Activated effector memory CD4-positive, alpha-beta T cell treated with anti-CD3 and anti-CD28 coated beads, Interleukin-2, amount 50 U/mL, for 16 hours (primary cell): ENCODE measurements at regions not wholly inside any gene's neighbourhood (a gene's known extent, or its start where the extent isn't known, plus 50 kb on each side); places are given as distances from the start of the nearest gene placed in this dataset.
"Not testable (repeated sequence)": the region's sequence is repeated elsewhere in the genome, so short reads cannot be mapped to it uniquely, and the experiment has no call there.

Experiments
- DNase-seq: peaks from one replicate; pipeline ENCODE4 v3.0.0-alpha.2; 2020

- no peak for DNase-seq
Observed at GRCh38 chr14:51597261-51598001, 54.3 kb upstream of the FRMD6 start.

GRCh38 chr14:51598924-51599600 is 52.6 kb upstream of the FRMD6 start:
- DNase-seq = not testable (repeated sequence)

GRCh38 chr14:51600658-51601057 is 51.1 kb upstream of the FRMD6 start:
- DNase-seq = no peak
